Endothelial cell of umbilical vein (primary cell): ENCODE measurements at regions not wholly inside any gene's neighbourhood (a gene's known extent, or its start where the extent isn't known, plus 50 kb on each side); places are given as distances from the start of the nearest gene placed in this dataset.

Experiments
- BruUV-seq: library from RNA; stranded (reverse); fragments of 400-500 nt; replicated peaks from 2 replicates; lab custom pipeline; 2021; lab: Mats Ljungman, UMichigan
- CTCF ChIA-PET: fragments of 300-600, 350-600 bp; sonication (Branson Sonifier 250); formaldehyde crosslinking; loops from one replicate; lab custom pipeline; 2021; ENCODE audit warnings: antibody characterized with exemption, inconsistent platforms; lab: Charles Lee
- POLR2A ChIA-PET: fragments of 300-600, 350-600 bp; sonication (Branson Sonifier 250); formaldehyde crosslinking; loops from one replicate; lab custom pipeline; 2021; ENCODE audit warnings: antibody characterized with exemption, inconsistent platforms; lab: Charles Lee
- DNase-seq: peaks from one replicate; pipeline ENCODE4 v3.0.0-alpha.2; 2011; ENCODE audit warnings: low read depth, low spot score
- FAIRE-seq: peaks from 2 replicates; lab custom pipeline; 2011; peaks lifted over from hg19 to GRCh38; lab: Jason Lieb, UNC
- H2AFZ ChIP-seq: 2 replicates; pipeline ENCODE4 v1.6.0; 2012; ENCODE audit warnings: low read depth, low read length, control low read depth, inconsistent platforms
- H3K27ac ChIP-seq: 2 replicates; pipeline ENCODE4 v1.5.1; 2011; ENCODE audit warnings: low read depth, mild to moderate bottlenecking, control low read depth, low read length, moderate library complexity; ENCODE audit not compliant: insufficient read depth
- H3K27me3 ChIP-seq, 2 experiments: 2 replicates each; pipeline versions ENCODE4 v1.6.0 to v1.6.1; 2011; ENCODE audit warnings: low read length in 2 of 2, mixed read lengths in 1 of 2; ENCODE audit not compliant: control insufficient read depth in 2 of 2, insufficient read depth in 2 of 2
- H3K36me3 ChIP-seq, 2 experiments: 2 replicates in 1 of 2; 3 replicates in 1 of 2; pipeline ENCODE4 v1.5.1; 2011; ENCODE audit warnings: low read length in 2 of 2, mild to moderate bottlenecking in 1 of 2, moderate library complexity in 1 of 2; ENCODE audit not compliant: control insufficient read depth in 2 of 2, insufficient read depth in 2 of 2; ENCODE audit errors: extremely low read depth in 1 of 2
- H3K4me1 ChIP-seq: 3 replicates; pipeline ENCODE4 v1.5.1; 2011; ENCODE audit warnings: mild to moderate bottlenecking, low read length; ENCODE audit not compliant: control insufficient read depth, insufficient read depth; ENCODE audit errors: extremely low read depth
- H3K4me2 ChIP-seq: 2 replicates; pipeline ENCODE4 v1.6.1; 2011; ENCODE audit warnings: low read length, control low read depth, mixed read lengths; ENCODE audit not compliant: insufficient read depth
- H3K4me3 ChIP-seq, 3 experiments: fragments of 200-600 bp in 1 of 3; sonication (generic), shearing (Covaris generic) in 1 of 3; replicated peaks in 1 of 3; 2 replicates each; pipeline ENCODE4 v1.5.1; 2011 to 2016; ENCODE audit warnings: control low read depth in 3 of 3, low read length in 3 of 3, mild to moderate bottlenecking in 2 of 3, inconsistent platforms in 1 of 3, low read depth in 1 of 3, moderate library complexity in 1 of 3; ENCODE audit not compliant: insufficient read depth in 1 of 3
- H3K79me2 ChIP-seq: 2 replicates; pipeline ENCODE4 v1.6.0; 2012; ENCODE audit warnings: low read length, inconsistent platforms; ENCODE audit not compliant: control insufficient read depth, insufficient read depth
- H3K9ac ChIP-seq: replicated peaks from 2 replicates; pipeline ENCODE3; 2011; ENCODE audit warnings: low read length, control low read depth; ENCODE audit not compliant: insufficient read depth; ENCODE audit errors: extremely low read depth
- H3K9me1 ChIP-seq: replicated peaks from 3 replicates; pipeline ENCODE4 v1.6.0; 2011; ENCODE audit warnings: mild to moderate bottlenecking, low read length; ENCODE audit not compliant: control insufficient read depth, insufficient read depth; ENCODE audit errors: extremely low read depth
- H3K9me3 ChIP-seq: replicated peaks from 2 replicates; pipeline ENCODE4 v1.5.1; 2012; ENCODE audit warnings: low read length, inconsistent platforms; ENCODE audit not compliant: control insufficient read depth, insufficient read depth
- H4K20me1 ChIP-seq: replicated peaks from 2 replicates; pipeline ENCODE3; 2011; ENCODE audit warnings: mild to moderate bottlenecking, low read length; ENCODE audit not compliant: control insufficient read depth, insufficient read depth; ENCODE audit errors: extremely low read depth
- CTCF ChIP-seq, 2 donors: IDR thresholded peaks; 1 replicate in 1 of 2; 2 replicates in 1 of 2; pipeline ENCODE4 v1.5.1; 2011; ENCODE audit warnings: low read length in 2 of 2, mild to moderate bottlenecking in 2 of 2, moderate library complexity in 2 of 2, control low read depth in 1 of 2, inconsistent platforms in 1 of 2, low read depth in 1 of 2; ENCODE audit not compliant: insufficient read depth in 1 of 2; ENCODE audit errors: extremely low read depth in 1 of 2
- EZH2 ChIP-seq: IDR thresholded peaks from 2 replicates; pipeline ENCODE4 v1.6.1; 2012; ENCODE audit warnings: borderline replicate concordance, low read depth, mild to moderate bottlenecking, moderate library complexity, low read length, inconsistent platforms; ENCODE audit not compliant: severe bottlenecking
- FOS ChIP-seq: IDR thresholded peaks from 2 replicates; pipeline ENCODE4 v1.6.1; 2011; ENCODE audit warnings: mild to moderate bottlenecking, low read length, moderate library complexity, borderline replicate concordance; ENCODE audit not compliant: insufficient read depth
- GATA2 ChIP-seq: IDR thresholded peaks from 2 replicates; pipeline ENCODE4 v1.7.0; 2011; ENCODE audit warnings: low read depth, mild to moderate bottlenecking, moderate library complexity, mixed read lengths, low read length; ENCODE audit not compliant: insufficient read length, insufficient read depth
- JUN ChIP-seq: IDR thresholded peaks from 2 replicates; pipeline ENCODE4 v1.6.1; 2011; ENCODE audit warnings: borderline replicate concordance, low read depth; ENCODE audit not compliant: insufficient read length, insufficient read depth
- MAX ChIP-seq: IDR thresholded peaks from 2 replicates; pipeline ENCODE4 v1.6.1; 2011; ENCODE audit not compliant: insufficient read depth, insufficient read length
- MYC ChIP-seq: IDR thresholded peaks from one replicate; pipeline ENCODE4 v1.6.1; 2011; ENCODE audit warnings: mild to moderate bottlenecking, low read depth, low read length
- POLR2A ChIP-seq: IDR thresholded peaks from 2 replicates; pipeline ENCODE4 v1.6.1; 2012; ENCODE audit warnings: low read depth, mild to moderate bottlenecking, control low read depth, low read length
- POLR2AphosphoS5 ChIP-seq: IDR thresholded peaks from 2 replicates; pipeline ENCODE4 v1.6.1; 2012; ENCODE audit warnings: low read depth, mild to moderate bottlenecking, control low read depth, low read length, moderate library complexity; ENCODE audit not compliant: insufficient read depth
- dilution Hi-C: fragments of 300-500 bp; cut with MboI; formaldehyde crosslinking; loops from one replicate; pipeline ENCODE4 v1.15.0; 2019; ENCODE audit warnings: low sequenced_read_pairs; ENCODE audit not compliant: extremely low pct_ligation_motif_present
- intact Hi-C: fragments of 100-400 bp; cut with micrococcal nuclease; formaldehyde crosslinking; loops from one replicate; pipeline ENCODE4 v1.10.0; 2022

- H3K4me2 ChIP-seq: no peak overlapping the region
- no peak overlapping the region for H3K27ac ChIP-seq
- H4K20me1 ChIP-seq: no peaks in the 10 kb centered on the region
- intact Hi-C loops (no loop called here), dilution Hi-C loops (no loop called here)
- DNase-seq: no peak
- no peaks in the 10 kb centered on the region for H3K9me1 ChIP-seq
- no peak overlapping the region for H3K4me3 ChIP-seq
- TF ChIP-seq MYC (no peak), POLR2AphosphoS5 (no peak), FOS (no peak), POLR2A (no peak)
- H2AFZ ChIP-seq: no peak overlapping the region
- H3K36me3 ChIP-seq: no peaks in the 10 kb centered on the region
- peaks cover 2% of the 10 kb centered on the region for H3K9me3 ChIP-seq
- no peaks in the 10 kb centered on the region for H3K4me1 ChIP-seq
- no peaks in the 10 kb centered on the region for H3K79me2 ChIP-seq
- no TSS peak for BruUV-seq
- POLR2A ChIA-PET: no interaction called here
- H3K9ac ChIP-seq: no peak overlapping the region
- FAIRE-seq: no peak
- no peaks in the 10 kb centered on the region for H3K27me3 ChIP-seq
- CTCF ChIA-PET: no interaction called here
These were observed 545.5 kb downstream of the ZPLD1 start for GRCh38 chr3:102980355-102980696.

- no TSS peak for BruUV-seq
- H4K20me1 ChIP-seq: no peaks in the 10 kb centered on the region
- H3K4me2 ChIP-seq: no peak overlapping the region
- H3K4me3 ChIP-seq: no peak overlapping the region
- H3K36me3 ChIP-seq: no peaks in the 10 kb centered on the region
- no peaks in the 10 kb centered on the region for H3K4me1 ChIP-seq
- dilution Hi-C loops (no loop called here), intact Hi-C loops (no loop called here)
- ChIA-PET POLR2A (no interaction called here), CTCF (no interaction called here)
- TF ChIP-seq POLR2A: no peak
- no peak for TF ChIP-seq FOS
- TF ChIP-seq CTCF (IDR thresholded peaks at IDR 0.05; ENCODE audit: extremely low read depth in 1 of 2, insufficient read depth in 1 of 2, low read depth in 1 of 2, low read length in 2 of 2): no peak
- TF ChIP-seq MAX: no peak
- TF ChIP-seq MYC: no peak
- TF ChIP-seq POLR2AphosphoS5: no peak
- TF ChIP-seq GATA2: no peak
- no peak for TF ChIP-seq JUN
- no peak for TF ChIP-seq EZH2
- H3K79me2 ChIP-seq: no peaks in the 10 kb centered on the region
- H2AFZ ChIP-seq: no peak overlapping the region
- H3K27me3 ChIP-seq: no peaks in the 10 kb centered on the region
- H3K9ac ChIP-seq: no peak overlapping the region
- FAIRE-seq (no peak), DNase-seq (no peak)
- no peak overlapping the region for H3K27ac ChIP-seq
- H3K9me3 ChIP-seq: peaks cover 2% of the 10 kb centered on the region
- no peaks in the 10 kb centered on the region for H3K9me1 ChIP-seq
These were observed 567.8 kb downstream of the ZPLD1 start for GRCh38 chr3:103002425-103003176.
